GM23338 (cell line): ENCODE measurements at regions not wholly inside any gene's neighbourhood (a gene's known extent, or its start where the extent isn't known, plus 50 kb on each side); places are given as distances from the start of the nearest gene placed in this dataset.

Experiments used
- ATAC-seq: fragments of 200-7000 bp; cut with Tn5 transposase; 3 replicates; pipeline ENCODE4 v1.9.1; 2020
- DNase-seq: peaks from one replicate; pipeline ENCODE4 v3.0.0-alpha.2; 2015; ENCODE audit warnings: low spot score
- H2AFZ ChIP-seq: fragments of 200-600 bp; sonication (generic); 2 replicates; pipeline ENCODE4 v1.8.0; 2016; ENCODE audit warnings: antibody characterized with exemption, mild to moderate bottlenecking, moderate library complexity
- H3F3A ChIP-seq: fragments of 200-600 bp; sonication (generic); replicated peaks from 2 replicates; pipeline ENCODE4 v1.8.0; 2017; ENCODE audit warnings: antibody characterized with exemption, mixed run types, low read depth
- H3K27ac ChIP-seq: fragments of 200-600 bp; sonication (generic); 2 replicates; pipeline ENCODE4 v1.6.1; 2016; ENCODE audit warnings: low read depth
- H3K27me3 ChIP-seq: fragments of 200-600 bp; sonication (generic); 2 replicates; pipeline ENCODE4 v1.8.0; 2016; ENCODE audit warnings: mild to moderate bottlenecking, mixed run types, moderate library complexity; ENCODE audit not compliant: insufficient read depth
- H3K36me3 ChIP-seq: fragments of 200-600 bp; sonication (generic); 2 replicates; pipeline ENCODE4 v1.8.0; 2016; ENCODE audit warnings: mild to moderate bottlenecking; ENCODE audit not compliant: insufficient read depth
- H3K4me1 ChIP-seq: fragments of 200-600 bp; sonication (generic); 2 replicates; pipeline ENCODE4 v1.8.0; 2016; ENCODE audit warnings: mild to moderate bottlenecking, moderate library complexity; ENCODE audit not compliant: insufficient read depth
- H3K4me2 ChIP-seq: fragments of 200-600 bp; sonication (generic); 2 replicates; pipeline ENCODE4 v1.7.1; 2017; ENCODE audit warnings: mixed run types
- H3K4me3 ChIP-seq: fragments of 200-600 bp; sonication (generic); 2 replicates; pipeline ENCODE4 v1.6.1; 2016; ENCODE audit warnings: mixed run types
- H3K79me2 ChIP-seq: fragments of 200-600 bp; sonication (generic); replicated peaks from 2 replicates; pipeline ENCODE4 v1.8.0; 2017; ENCODE audit warnings: mild to moderate bottlenecking; ENCODE audit not compliant: insufficient read depth
- H3K9me2 ChIP-seq: fragments of 200-600 bp; sonication (generic); 2 replicates; pipeline ENCODE4 v1.8.0; 2017; ENCODE audit not compliant: insufficient read depth
- H4K20me1 ChIP-seq: fragments of 200-600 bp; sonication (generic); replicated peaks from 2 replicates; pipeline ENCODE4 v1.8.0; 2017; ENCODE audit warnings: mild to moderate bottlenecking; ENCODE audit not compliant: insufficient read depth
- H3K27ac Mint-ChIP-seq: 2 replicates; pipeline ENCODE4 v1.8.0; 2020; ENCODE audit warnings: inconsistent platforms, mild to moderate bottlenecking, moderate library complexity, mixed read lengths
- H3K27me3 Mint-ChIP-seq: 3 replicates; pipeline ENCODE4 v1.8.0; 2022; ENCODE audit warnings: low read depth, mild to moderate bottlenecking, moderate library complexity, mixed read lengths, inconsistent platforms; ENCODE audit not compliant: insufficient read depth, poor library complexity
- H3K36me3 Mint-ChIP-seq: 3 replicates; pipeline ENCODE4 v1.8.0; 2021; ENCODE audit warnings: low read depth, mild to moderate bottlenecking, inconsistent platforms, moderate library complexity, mixed read lengths
- H3K4me1 Mint-ChIP-seq: 3 replicates; pipeline ENCODE4 v1.8.0; 2020; ENCODE audit warnings: mild to moderate bottlenecking, inconsistent platforms, mixed read lengths
- H3K4me3 Mint-ChIP-seq: 3 replicates; pipeline ENCODE4 v1.8.0; 2021; ENCODE audit warnings: moderate library complexity, mild to moderate bottlenecking, inconsistent platforms, mixed read lengths
- H3K9me3 Mint-ChIP-seq: 3 replicates; pipeline ENCODE4 v1.8.0; 2020; ENCODE audit warnings: moderate library complexity, mild to moderate bottlenecking, inconsistent platforms, mixed read lengths
- EZH2 ChIP-seq: fragments of 200-600 bp; sonication (generic); IDR thresholded peaks from one replicate; pipeline ENCODE4 v1.8.0; 2017; ENCODE audit warnings: antibody characterized with exemption, mild to moderate bottlenecking, low read depth; ENCODE audit not compliant: unreplicated experiment
- EZH2phosphoT487 ChIP-seq: fragments of 200-600 bp; sonication (generic); IDR thresholded peaks from one replicate; pipeline ENCODE4 v1.8.1; 2018; ENCODE audit warnings: antibody characterized with exemption; ENCODE audit not compliant: unreplicated experiment
- JUNB ChIP-seq: IDR thresholded peaks from one replicate; pipeline ENCODE4 v1.6.1; 2016; ENCODE audit warnings: antibody characterized with exemption; ENCODE audit not compliant: unreplicated experiment
- NANOG ChIP-seq: IDR thresholded peaks from 2 replicates; pipeline ENCODE4 v1.6.1; 2016; ENCODE audit warnings: antibody characterized with exemption, borderline replicate concordance
- POLR2AphosphoS5 ChIP-seq: IDR thresholded peaks from 2 replicates; pipeline ENCODE4 v1.6.1; 2016; ENCODE audit warnings: antibody characterized with exemption, low read depth
- STAT1 ChIP-seq: IDR thresholded peaks from one replicate; pipeline ENCODE4 v1.6.1; 2016; ENCODE audit warnings: antibody characterized with exemption; ENCODE audit not compliant: unreplicated experiment
- ZNF114 ChIP-seq: fragments of 250-450 bp; sonication (Bioruptor Pico); IDR thresholded peaks from 2 replicates; pipeline ENCODE4 v1.5.0; 2020; ENCODE audit warnings: mild to moderate bottlenecking, moderate library complexity
- TF ChIP-seq, protein P1 (sequence below): IDR thresholded peaks from one replicate; pipeline ENCODE4 v1.6.1; 2018; ENCODE audit warnings: antibody characterized with exemption; ENCODE audit not compliant: unreplicated experiment
- TF ChIP-seq, protein P2 (sequence below), 2 experiments: fragments of 200-600 bp in 1 of 2; sonication (generic) in 1 of 2; conservative IDR thresholded peaks; 2 replicates each; pipeline versions ENCODE4 v1.5.1 to v1.6.1; 2016 to 2017; ENCODE audit warnings: antibody characterized with exemption in 2 of 2, low read depth in 2 of 2, mild to moderate bottlenecking in 2 of 2, moderate library complexity in 1 of 2

- no peak overlapping the region for H3K4me3 ChIP-seq
- Mint-ChIP-seq H3K4me3 (no peak overlapping the region), H3K27me3 (peaks cover 2% of the 10 kb centered on the region), H3K4me1 (peaks cover 21% of the 10 kb centered on the region), H3K9me3 (no peaks in the 10 kb centered on the region), H3K36me3 (no peaks in the 10 kb centered on the region), H3K27ac (no peak overlapping the region)
- peak overlapping the region; percentile 39; the same call in 1 of the 2 replicates for H2AFZ ChIP-seq
- H3K79me2 ChIP-seq, result no peaks in the 10 kb centered on the region
- H3K27me3 ChIP-seq, result no peaks in the 10 kb centered on the region
- ATAC-seq, result no peak
- H3K9me2 ChIP-seq, result no peaks in the 10 kb centered on the region; the same call in 1 of the 2 replicates
- H3K36me3 ChIP-seq, result no peaks in the 10 kb centered on the region
- H3K4me2 ChIP-seq, result no peak overlapping the region
- no peak for DNase-seq
- no peak overlapping the region for H3K27ac ChIP-seq
- TF ChIP-seq POLR2AphosphoS5, result no peak
- TF ChIP-seq EZH2phosphoT487, result no peak
- TF ChIP-seq, protein P1, sequence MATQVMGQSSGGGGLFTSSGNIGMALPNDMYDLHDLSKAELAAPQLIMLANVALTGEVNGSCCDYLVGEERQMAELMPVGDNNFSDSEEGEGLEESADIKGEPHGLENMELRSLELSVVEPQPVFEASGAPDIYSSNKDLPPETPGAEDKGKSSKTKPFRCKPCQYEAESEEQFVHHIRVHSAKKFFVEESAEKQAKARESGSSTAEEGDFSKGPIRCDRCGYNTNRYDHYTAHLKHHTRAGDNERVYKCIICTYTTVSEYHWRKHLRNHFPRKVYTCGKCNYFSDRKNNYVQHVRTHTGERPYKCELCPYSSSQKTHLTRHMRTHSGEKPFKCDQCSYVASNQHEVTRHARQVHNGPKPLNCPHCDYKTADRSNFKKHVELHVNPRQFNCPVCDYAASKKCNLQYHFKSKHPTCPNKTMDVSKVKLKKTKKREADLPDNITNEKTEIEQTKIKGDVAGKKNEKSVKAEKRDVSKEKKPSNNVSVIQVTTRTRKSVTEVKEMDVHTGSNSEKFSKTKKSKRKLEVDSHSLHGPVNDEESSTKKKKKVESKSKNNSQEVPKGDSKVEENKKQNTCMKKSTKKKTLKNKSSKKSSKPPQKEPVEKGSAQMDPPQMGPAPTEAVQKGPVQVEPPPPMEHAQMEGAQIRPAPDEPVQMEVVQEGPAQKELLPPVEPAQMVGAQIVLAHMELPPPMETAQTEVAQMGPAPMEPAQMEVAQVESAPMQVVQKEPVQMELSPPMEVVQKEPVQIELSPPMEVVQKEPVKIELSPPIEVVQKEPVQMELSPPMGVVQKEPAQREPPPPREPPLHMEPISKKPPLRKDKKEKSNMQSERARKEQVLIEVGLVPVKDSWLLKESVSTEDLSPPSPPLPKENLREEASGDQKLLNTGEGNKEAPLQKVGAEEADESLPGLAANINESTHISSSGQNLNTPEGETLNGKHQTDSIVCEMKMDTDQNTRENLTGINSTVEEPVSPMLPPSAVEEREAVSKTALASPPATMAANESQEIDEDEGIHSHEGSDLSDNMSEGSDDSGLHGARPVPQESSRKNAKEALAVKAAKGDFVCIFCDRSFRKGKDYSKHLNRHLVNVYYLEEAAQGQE, result no peak
- no peak for TF ChIP-seq STAT1
- no peak for TF ChIP-seq JUNB
- no peak for TF ChIP-seq NANOG
- peaks cover 13% of the 10 kb centered on the region for H3K4me1 ChIP-seq
- no peaks in the 10 kb centered on the region for H4K20me1 ChIP-seq
- H3F3A ChIP-seq, result no peaks in the 10 kb centered on the region
These were observed 86.2 kb upstream of the SAMSN1 start for GRCh38 chr21:14632359-14632758.

DNA sequence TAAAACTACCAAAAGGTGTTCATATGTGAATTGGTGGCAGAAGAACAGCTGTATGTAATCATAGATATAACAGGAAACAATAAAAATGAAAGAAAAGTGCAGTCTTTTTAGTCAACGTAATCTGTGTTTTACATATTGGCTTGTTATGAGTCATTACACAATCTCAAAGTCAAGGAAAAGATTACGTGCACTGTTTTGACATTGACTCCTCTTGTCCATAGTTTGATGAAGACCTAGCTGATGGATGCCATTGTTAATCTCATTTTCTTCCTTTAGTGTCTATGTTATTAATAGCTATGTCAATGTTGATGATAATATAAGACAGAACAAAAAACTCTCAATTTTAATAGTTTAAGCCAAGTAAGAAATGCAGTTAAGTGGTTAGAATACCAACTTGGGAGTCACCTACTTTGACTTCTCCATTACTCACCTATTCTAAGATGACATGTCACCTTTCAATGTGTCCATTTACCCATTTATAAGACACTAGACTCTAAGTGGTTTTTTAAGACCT, 84.5 kb upstream of the SAMSN1 start:
- no peak overlapping the region for H3K4me2 ChIP-seq
- H3K9me3 Mint-ChIP-seq, result peaks cover 7% of the 10 kb centered on the region; the same call in 1 of the 3 replicates
- no peaks in the 10 kb centered on the region; the same call in 1 of the 2 replicates for H3K9me2 ChIP-seq
- peaks cover 13% of the 10 kb centered on the region for H3K4me1 ChIP-seq
- H3K36me3 ChIP-seq, result no peaks in the 10 kb centered on the region
- no peak overlapping the region for H3K4me3 ChIP-seq
- H3K79me2 ChIP-seq, result no peaks in the 10 kb centered on the region
- peaks cover 2% of the 10 kb centered on the region; the same call in 1 of the 3 replicates for H3K36me3 Mint-ChIP-seq
- H4K20me1 ChIP-seq, result no peaks in the 10 kb centered on the region
- TF ChIP-seq EZH2phosphoT487 (no peak), EZH2 (no peak), ZNF114 (CRISPR knock-in tag) (no peak)
- TF ChIP-seq, protein P2, sequence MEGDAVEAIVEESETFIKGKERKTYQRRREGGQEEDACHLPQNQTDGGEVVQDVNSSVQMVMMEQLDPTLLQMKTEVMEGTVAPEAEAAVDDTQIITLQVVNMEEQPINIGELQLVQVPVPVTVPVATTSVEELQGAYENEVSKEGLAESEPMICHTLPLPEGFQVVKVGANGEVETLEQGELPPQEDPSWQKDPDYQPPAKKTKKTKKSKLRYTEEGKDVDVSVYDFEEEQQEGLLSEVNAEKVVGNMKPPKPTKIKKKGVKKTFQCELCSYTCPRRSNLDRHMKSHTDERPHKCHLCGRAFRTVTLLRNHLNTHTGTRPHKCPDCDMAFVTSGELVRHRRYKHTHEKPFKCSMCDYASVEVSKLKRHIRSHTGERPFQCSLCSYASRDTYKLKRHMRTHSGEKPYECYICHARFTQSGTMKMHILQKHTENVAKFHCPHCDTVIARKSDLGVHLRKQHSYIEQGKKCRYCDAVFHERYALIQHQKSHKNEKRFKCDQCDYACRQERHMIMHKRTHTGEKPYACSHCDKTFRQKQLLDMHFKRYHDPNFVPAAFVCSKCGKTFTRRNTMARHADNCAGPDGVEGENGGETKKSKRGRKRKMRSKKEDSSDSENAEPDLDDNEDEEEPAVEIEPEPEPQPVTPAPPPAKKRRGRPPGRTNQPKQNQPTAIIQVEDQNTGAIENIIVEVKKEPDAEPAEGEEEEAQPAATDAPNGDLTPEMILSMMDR (conservative IDR thresholded peaks at IDR 0.05; ENCODE audit: low read depth in 2 of 2), result no peak
- no peak for DNase-seq
- H2AFZ ChIP-seq, result no peak overlapping the region
- H3F3A ChIP-seq, result no peaks in the 10 kb centered on the region
- no peaks in the 10 kb centered on the region for H3K27me3 ChIP-seq
- H3K27me3 Mint-ChIP-seq, result peaks cover 2% of the 10 kb centered on the region
- H3K4me3 Mint-ChIP-seq, result no peak overlapping the region
- H3K27ac ChIP-seq, result no peak overlapping the region
- ATAC-seq, result no peak
- no peak overlapping the region for H3K27ac Mint-ChIP-seq
- H3K4me1 Mint-ChIP-seq, result peaks cover 21% of the 10 kb centered on the region
